Fibroblast of the aortic adventitia (primary cell): ENCODE measurements at regions not wholly inside any gene's neighbourhood (a gene's known extent, or its start where the extent isn't known, plus 50 kb on each side); places are given as distances from the start of the nearest gene placed in this dataset.

ENCODE experiments used
- DNase-seq: peaks from one replicate; pipeline ENCODE4 v3.0.0-alpha.2; 2010; ENCODE audit warnings: low read depth
- H3K4me3 ChIP-seq: 2 replicates; pipeline ENCODE4 v1.5.1; 2011; ENCODE audit warnings: low read depth, mild to moderate bottlenecking, control low read depth, low read length, moderate library complexity
- CTCF ChIP-seq: IDR thresholded peaks from 2 replicates; pipeline ENCODE4 v1.5.1; 2011; ENCODE audit warnings: mild to moderate bottlenecking, low read length, control low read depth, inconsistent platforms; ENCODE audit not compliant: insufficient read depth

DNA sequence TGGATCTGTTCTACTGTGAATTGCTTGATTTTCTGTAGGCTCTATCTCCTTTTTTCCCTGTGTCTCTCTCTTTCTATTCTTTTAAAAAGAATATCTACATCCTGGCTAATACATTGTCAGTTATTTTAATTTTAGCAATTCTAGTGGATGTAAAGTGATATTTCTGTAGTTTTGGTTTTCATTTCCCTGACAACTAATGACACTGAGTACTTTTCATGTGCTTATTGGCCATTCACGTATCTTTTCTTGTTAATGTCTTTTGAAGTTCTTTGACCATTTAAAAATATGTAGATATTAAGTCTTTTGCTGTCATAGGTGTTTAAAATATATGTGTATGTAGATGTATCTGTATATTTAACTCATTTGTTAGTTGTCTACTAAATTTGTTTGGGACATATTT is 59.0 kb upstream of the SOX3 start:
- no peak for TF ChIP-seq CTCF

More for the DNA sequence above, 59.0 kb upstream of the SOX3 start:
- no peak for DNase-seq
- no peak overlapping the region for H3K4me3 ChIP-seq
